ENCODE measurements at regions not wholly inside any gene's neighbourhood (a gene's known extent, or its start where the extent isn't known, plus 50 kb on each side); places are given as distances from the start of the nearest gene placed in this dataset.

DNA sequence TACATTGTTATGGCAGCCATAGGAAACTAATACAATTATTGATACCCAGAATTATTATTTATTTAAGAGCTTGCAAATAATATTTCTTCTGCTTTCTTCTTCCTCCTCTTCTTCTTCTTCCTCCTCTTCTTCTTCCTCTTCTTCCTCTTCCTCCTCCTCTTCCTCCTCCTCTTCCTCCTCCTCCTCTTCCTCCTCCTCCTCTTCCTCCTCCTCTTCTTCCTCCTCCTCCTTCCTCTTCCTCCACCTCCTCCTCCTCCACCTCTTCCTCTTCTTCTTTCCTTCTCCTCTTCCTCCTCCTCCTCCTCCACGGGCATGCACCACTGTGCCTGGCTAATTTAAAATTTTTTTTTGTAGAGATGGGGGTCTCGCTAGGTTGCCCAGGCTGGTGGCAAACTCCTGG, 95.6 kb upstream of the BCAR3 start:
- TF ChIP-seq, protein P1, sequence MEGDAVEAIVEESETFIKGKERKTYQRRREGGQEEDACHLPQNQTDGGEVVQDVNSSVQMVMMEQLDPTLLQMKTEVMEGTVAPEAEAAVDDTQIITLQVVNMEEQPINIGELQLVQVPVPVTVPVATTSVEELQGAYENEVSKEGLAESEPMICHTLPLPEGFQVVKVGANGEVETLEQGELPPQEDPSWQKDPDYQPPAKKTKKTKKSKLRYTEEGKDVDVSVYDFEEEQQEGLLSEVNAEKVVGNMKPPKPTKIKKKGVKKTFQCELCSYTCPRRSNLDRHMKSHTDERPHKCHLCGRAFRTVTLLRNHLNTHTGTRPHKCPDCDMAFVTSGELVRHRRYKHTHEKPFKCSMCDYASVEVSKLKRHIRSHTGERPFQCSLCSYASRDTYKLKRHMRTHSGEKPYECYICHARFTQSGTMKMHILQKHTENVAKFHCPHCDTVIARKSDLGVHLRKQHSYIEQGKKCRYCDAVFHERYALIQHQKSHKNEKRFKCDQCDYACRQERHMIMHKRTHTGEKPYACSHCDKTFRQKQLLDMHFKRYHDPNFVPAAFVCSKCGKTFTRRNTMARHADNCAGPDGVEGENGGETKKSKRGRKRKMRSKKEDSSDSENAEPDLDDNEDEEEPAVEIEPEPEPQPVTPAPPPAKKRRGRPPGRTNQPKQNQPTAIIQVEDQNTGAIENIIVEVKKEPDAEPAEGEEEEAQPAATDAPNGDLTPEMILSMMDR (IDR thresholded peaks at IDR 0.05): no peak
- no peak for TF ChIP-seq POLR2A (IDR thresholded peaks at IDR 0.05)
- ATAC-seq: no peak
- intact Hi-C loops (cut with DNase I): no loop called here
- H3K27me3 ChIP-seq: no peaks in the 10 kb centered on the region
- 81% methylated on average over 2 of the region's 2 CpGs for WGBS (ENCODE audit: insufficient coverage, low coverage, low lambda C conversion rate, missing lambda C conversion rate)
- H3K9me3 ChIP-seq: no peaks in the 10 kb centered on the region
- no peaks in the 10 kb centered on the region for H3K4me1 ChIP-seq
- H3K4me3 ChIP-seq: no peak overlapping the region
- no peak for DNase-seq
- no peaks in the 10 kb centered on the region for H3K36me3 ChIP-seq
- H3K27ac ChIP-seq: no peak overlapping the region

DNA sequence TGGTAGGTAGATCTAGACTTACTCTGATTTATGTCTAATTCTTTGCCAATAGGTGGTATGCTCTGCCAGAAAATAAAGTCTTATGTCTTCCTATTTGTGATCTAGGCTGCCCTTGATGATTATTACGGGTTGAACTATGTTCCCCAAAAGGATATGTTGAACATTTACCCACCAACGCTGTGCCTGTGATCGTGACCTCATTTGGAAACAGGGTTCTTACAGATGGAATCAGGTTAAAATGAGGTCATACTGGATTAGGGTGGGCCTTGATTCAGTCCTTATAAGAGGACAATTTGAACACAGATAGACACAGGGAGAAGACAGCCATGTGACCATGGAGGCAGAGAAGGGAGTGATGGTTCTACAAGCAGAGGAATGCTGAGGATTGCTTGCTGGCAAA, 95.1 kb upstream of the BCAR3 start:
- intact Hi-C loops (cut with DNase I): no loop called here
- H3K27me3 ChIP-seq: no peaks in the 10 kb centered on the region
- no peak for DNase-seq
- H3K4me1 ChIP-seq: no peaks in the 10 kb centered on the region
- H3K9me3 ChIP-seq: no peaks in the 10 kb centered on the region
- no peak for ATAC-seq
- 38% methylated on average over 3 of the region's 3 CpGs for WGBS (ENCODE audit: insufficient coverage, low coverage, low lambda C conversion rate, missing lambda C conversion rate)
- no peak overlapping the region for H3K4me3 ChIP-seq
- no peaks in the 10 kb centered on the region for H3K36me3 ChIP-seq
- H3K27ac ChIP-seq: no peak overlapping the region
- TF ChIP-seq, protein P1 (IDR thresholded peaks at IDR 0.05): no peak
- TF ChIP-seq POLR2A (IDR thresholded peaks at IDR 0.05): no peak

DNA sequence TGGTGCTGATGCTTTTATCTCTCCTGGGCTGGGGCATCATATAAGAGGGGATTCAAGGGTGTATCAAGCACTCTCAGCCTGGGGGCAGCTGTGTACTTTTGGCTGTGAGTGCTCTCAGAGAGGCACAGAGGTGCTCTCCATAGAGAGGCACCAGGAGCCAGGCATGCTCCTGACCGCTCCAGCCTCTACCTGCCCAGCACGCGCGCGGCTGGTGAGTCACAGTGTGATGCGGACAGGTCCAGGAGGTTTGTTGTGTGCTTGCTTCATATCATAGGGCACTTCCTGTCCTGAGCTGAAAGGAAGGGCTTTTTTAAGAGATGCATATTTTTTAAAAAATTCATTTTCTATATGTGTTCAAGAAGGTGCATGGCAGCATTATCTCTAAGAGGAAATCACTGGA, 93.6 kb upstream of the BCAR3 start:
- DNase-seq (no peak), ATAC-seq (no peak)
- Histone ChIP-seq H3K27me3 (no peaks in the 10 kb centered on the region), H3K36me3 (no peaks in the 10 kb centered on the region), H3K4me3 (no peak overlapping the region), H3K4me1 (no peaks in the 10 kb centered on the region), H3K27ac (no peak overlapping the region), H3K9me3 (no peaks in the 10 kb centered on the region)
- WGBS (ENCODE audit: insufficient coverage, low coverage, low lambda C conversion rate, missing lambda C conversion rate): 89% methylated on average over 1 of the region's 6 CpGs
- TF ChIP-seq, protein P1 (IDR thresholded peaks at IDR 0.05): no peak
- no peak for TF ChIP-seq POLR2A (IDR thresholded peaks at IDR 0.05)
- intact Hi-C loops (cut with DNase I): no loop called here

DNA sequence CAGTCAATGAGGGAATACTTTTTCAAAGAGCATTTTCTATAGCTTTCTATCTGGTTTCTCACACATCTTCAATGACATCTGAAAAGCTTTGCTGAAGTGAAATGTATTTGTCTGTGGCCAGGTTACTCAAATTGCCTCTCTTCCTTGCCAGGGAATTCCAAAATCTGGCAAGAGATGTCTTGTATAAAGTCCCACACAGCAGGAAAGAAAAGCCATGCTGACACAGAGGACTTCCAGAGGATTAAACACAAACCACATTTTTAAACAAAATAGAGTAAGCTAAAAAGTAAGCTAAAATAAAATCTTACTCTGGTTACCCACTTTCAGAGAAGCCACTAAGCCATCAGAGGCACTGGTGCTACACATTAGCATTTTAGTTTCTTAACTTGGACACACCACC, 93.1 kb upstream of the BCAR3 start:
- DNase-seq (no peak), ATAC-seq (no peak)
- no peak overlapping the region for H3K27ac ChIP-seq
- no peak for TF ChIP-seq POLR2A (IDR thresholded peaks at IDR 0.05)
- TF ChIP-seq, protein P1 (IDR thresholded peaks at IDR 0.05): no peak
- no peaks in the 10 kb centered on the region for H3K27me3 ChIP-seq
- no peaks in the 10 kb centered on the region for H3K4me1 ChIP-seq
- H3K9me3 ChIP-seq: no peaks in the 10 kb centered on the region
- H3K4me3 ChIP-seq: no peak overlapping the region
- intact Hi-C loops (cut with DNase I): no loop called here
- H3K36me3 ChIP-seq: no peaks in the 10 kb centered on the region

Measured in right lobe of liver (tissue), 6 donors.